Mesothelial cell of epicardium (in vitro differentiated cells): ENCODE measurements at regions not wholly inside any gene's neighbourhood (a gene's known extent, or its start where the extent isn't known, plus 50 kb on each side); places are given as distances from the start of the nearest gene placed in this dataset.

ENCODE experiments used
- DNase-seq, 2 experiments: peaks; one replicate each; pipeline ENCODE4 v3.0.0; 2021; ENCODE audit warnings: low spot score in 2 of 2; ENCODE audit not compliant: unreplicated experiment in 2 of 2
- H3K27ac Mint-ChIP-seq: 2 replicates; pipeline ENCODE4 v1.8.0; 2021; ENCODE audit warnings: mixed read lengths
- H3K27me3 Mint-ChIP-seq: 2 replicates; pipeline ENCODE4 v1.8.0; 2021; ENCODE audit warnings: low read depth, mixed read lengths
- H3K36me3 Mint-ChIP-seq: 2 replicates; pipeline ENCODE4 v1.8.0; 2021; ENCODE audit warnings: mixed read lengths
- H3K4me1 Mint-ChIP-seq: 2 replicates; pipeline ENCODE4 v1.8.0; 2021; ENCODE audit warnings: mixed read lengths
- H3K4me3 Mint-ChIP-seq: 2 replicates; pipeline ENCODE4 v1.8.0; 2021; ENCODE audit warnings: mild to moderate bottlenecking, moderate library complexity, mixed read lengths
- H3K9me3 Mint-ChIP-seq: 2 replicates; pipeline ENCODE4 v1.8.0; 2021; ENCODE audit warnings: mixed read lengths
- TF ChIP-seq, protein P1 (sequence below): fragments of 200-600 bp; sonication (generic); IDR thresholded peaks from one replicate; pipeline ENCODE4 v1.5.0; 2021; ENCODE audit warnings: antibody characterized with exemption; ENCODE audit not compliant: unreplicated experiment

DNA sequence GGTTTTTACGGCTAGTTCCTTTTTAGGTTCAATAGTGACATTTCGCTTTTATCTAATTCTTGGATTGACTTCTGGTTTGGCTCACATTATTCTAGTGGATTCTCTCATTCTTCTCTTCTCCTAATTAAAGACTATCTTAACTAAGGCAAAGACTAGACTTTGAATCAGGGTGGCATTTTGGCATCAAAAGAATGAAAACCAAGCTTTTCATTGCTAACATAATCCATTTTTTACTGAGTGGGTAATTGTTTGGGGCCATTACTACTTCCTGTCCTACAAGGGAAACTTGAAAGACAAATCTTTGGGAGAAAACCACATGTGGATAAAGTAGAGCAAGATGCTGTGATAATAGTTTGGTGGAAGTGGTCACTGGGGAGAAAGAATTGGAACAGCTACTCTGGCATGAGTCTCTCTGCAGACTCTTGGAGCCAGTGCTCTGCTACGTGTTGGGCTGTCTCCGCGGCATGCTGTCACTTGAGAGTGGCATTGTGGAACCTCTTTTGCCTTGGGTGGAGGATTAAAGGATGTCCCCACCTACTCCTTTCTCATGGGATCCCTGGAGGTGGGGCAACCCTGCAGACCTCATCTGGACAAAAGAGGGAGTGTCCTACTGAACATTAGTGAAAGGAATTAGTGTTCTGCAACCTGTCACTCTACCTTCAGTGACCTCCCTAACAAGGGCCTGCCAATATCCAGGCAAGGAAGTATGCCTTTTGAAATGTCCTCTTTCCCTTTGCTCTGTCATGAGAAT is 280.4 kb downstream of the PSAT1 start:
- no peak for DNase-seq
- Mint-ChIP-seq H3K27ac (no peak overlapping the region), H3K4me1 (peaks cover 20% of the 10 kb centered on the region), H3K36me3 (no peaks in the 10 kb centered on the region), H3K9me3 (no peaks in the 10 kb centered on the region), H3K4me3 (no peak overlapping the region), H3K27me3 (peaks cover 3% of the 10 kb centered on the region)
- TF ChIP-seq, protein P1, sequence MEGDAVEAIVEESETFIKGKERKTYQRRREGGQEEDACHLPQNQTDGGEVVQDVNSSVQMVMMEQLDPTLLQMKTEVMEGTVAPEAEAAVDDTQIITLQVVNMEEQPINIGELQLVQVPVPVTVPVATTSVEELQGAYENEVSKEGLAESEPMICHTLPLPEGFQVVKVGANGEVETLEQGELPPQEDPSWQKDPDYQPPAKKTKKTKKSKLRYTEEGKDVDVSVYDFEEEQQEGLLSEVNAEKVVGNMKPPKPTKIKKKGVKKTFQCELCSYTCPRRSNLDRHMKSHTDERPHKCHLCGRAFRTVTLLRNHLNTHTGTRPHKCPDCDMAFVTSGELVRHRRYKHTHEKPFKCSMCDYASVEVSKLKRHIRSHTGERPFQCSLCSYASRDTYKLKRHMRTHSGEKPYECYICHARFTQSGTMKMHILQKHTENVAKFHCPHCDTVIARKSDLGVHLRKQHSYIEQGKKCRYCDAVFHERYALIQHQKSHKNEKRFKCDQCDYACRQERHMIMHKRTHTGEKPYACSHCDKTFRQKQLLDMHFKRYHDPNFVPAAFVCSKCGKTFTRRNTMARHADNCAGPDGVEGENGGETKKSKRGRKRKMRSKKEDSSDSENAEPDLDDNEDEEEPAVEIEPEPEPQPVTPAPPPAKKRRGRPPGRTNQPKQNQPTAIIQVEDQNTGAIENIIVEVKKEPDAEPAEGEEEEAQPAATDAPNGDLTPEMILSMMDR = no peak

DNA sequence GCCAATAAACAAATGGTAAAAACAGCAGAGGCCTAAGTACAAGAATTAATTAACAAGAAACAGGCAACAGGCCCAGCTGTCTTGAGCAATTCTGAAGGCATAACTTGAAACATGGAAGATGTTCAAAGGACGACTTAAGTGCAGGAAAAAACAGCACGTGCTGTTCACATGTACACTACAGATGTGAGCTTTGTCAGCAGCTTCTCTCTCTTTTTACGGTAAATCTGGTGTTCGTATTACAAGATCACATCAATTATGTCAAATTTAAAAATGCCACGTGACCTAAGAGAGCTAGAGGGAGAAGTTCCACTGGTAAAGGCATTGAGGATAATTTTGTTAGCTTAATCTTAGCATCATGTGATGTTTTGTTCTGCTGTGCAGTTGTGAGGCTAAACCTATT is 281.1 kb downstream of the PSAT1 start:
- no peaks in the 10 kb centered on the region for H3K36me3 Mint-ChIP-seq
- no peaks in the 10 kb centered on the region for H3K9me3 Mint-ChIP-seq
- no peak for DNase-seq
- H3K4me1 Mint-ChIP-seq = peaks cover 18% of the 10 kb centered on the region
- TF ChIP-seq, protein P1 = no peak
- no peak overlapping the region for H3K4me3 Mint-ChIP-seq
- no peak overlapping the region for H3K27ac Mint-ChIP-seq
- peaks cover 3% of the 10 kb centered on the region for H3K27me3 Mint-ChIP-seq

DNA sequence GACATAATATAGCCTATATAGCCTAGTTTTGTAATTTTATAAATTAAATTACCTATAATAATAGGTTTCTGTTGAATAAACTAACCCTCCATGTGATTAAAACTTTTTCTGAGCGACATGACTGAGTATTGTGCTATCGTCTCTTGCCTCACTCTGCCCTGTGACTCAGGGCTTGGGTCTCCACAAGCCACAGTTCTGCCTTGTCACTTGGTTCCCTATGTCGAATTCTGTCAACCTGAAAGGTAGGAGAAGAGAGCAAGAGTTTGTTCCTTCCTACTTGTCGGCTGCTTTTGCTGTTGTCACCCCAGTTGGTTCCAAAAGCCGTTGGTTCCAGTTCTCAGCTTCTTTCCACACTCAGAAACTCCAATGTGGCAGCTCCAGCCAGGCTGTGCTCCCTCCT is 285.9 kb downstream of the PSAT1 start:
- Mint-ChIP-seq H3K27me3 (peaks cover 3% of the 10 kb centered on the region), H3K27ac (no peak overlapping the region), H3K4me3 (no peak overlapping the region), H3K4me1 (no peaks in the 10 kb centered on the region), H3K9me3 (peaks cover 11% of the 10 kb centered on the region), H3K36me3 (no peaks in the 10 kb centered on the region)
- no peak for DNase-seq
- TF ChIP-seq, protein P1 = no peak

DNA sequence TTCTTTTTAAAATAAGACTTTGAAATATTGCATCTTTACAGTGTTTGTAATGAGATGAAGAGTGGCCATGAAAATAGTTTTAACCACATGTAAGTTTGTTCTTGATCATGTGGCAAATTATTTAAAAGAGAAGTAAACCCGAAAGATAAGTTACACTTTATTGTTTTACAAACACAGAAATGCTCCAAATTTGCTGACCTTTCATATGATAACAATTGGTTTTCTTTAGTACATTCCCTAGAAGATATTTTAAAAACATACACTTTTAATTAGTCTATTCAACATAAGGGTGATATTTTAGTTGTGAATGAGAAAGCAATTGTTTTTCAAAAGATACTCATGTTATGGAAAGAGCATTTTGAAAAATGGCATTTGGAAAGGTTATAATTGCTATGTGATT is 287.7 kb downstream of the PSAT1 start:
- DNase-seq = no peak
- Mint-ChIP-seq H3K36me3 (no peaks in the 10 kb centered on the region), H3K27me3 (peaks cover 3% of the 10 kb centered on the region), H3K27ac (no peak overlapping the region), H3K9me3 (peaks cover 12% of the 10 kb centered on the region), H3K4me1 (no peaks in the 10 kb centered on the region), H3K4me3 (no peak overlapping the region)
- TF ChIP-seq, protein P1 = no peak

DNA sequence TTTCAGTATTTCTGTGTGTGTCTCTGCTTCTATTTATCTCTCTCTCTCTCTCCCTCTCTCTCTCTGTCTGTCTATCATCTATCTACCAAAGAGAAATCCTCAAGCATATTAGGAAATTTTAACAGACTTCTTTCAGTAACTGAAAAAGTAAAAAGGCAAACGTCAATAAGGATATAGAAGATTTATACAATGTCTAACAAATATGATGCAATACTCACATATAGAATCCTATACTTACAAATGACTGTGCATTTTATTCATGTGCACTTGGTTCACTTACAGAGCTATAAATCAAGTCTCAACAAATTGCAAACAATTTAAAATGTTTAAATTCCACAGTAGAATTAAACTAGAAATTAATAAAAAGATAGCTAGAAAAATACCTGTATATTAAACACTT is 289.0 kb downstream of the PSAT1 start:
- Mint-ChIP-seq H3K4me1 (no peaks in the 10 kb centered on the region), H3K9me3 (peaks cover 15% of the 10 kb centered on the region), H3K4me3 (no peak overlapping the region), H3K36me3 (no peaks in the 10 kb centered on the region), H3K27ac (no peak overlapping the region), H3K27me3 (peaks cover 2% of the 10 kb centered on the region)
- no peak for DNase-seq
- TF ChIP-seq, protein P1 = no peak
